ENCODE measurements at regions not wholly inside any gene's neighbourhood (a gene's known extent, or its start where the extent isn't known, plus 50 kb on each side); places are given as distances from the start of the nearest gene placed in this dataset.

DNA sequence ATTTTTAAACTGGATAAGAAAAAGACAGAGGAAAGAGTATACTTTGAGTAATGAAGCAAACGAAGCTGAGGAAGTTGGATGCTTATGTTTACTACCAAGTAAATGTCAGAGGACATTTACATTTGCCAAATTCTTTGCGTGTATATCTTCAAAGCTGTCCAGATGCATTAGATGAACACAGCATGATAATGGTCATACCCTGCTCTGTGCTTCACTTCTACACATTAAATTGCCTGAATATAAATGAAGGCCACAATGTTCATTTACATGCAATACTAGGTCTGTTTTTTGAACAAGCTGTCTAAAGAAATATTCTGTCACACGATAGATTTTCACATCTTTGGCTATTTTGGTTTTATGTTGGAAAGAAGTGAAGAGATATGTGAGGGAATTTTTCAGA is 405.8 kb upstream of the ADAMTS9 start:
- no peak for DNase-seq
- H3K4me1 Mint-ChIP-seq (ENCODE audit: low read depth, unreplicated experiment): no peaks in the 10 kb centered on the region
- H3K9me3 ChIP-seq: no peaks in the 10 kb centered on the region
- H3K36me3 Mint-ChIP-seq (ENCODE audit: insufficient read depth, unreplicated experiment): no peaks in the 10 kb centered on the region
- H3K27me3 ChIP-seq (replicated peaks; ENCODE audit: control insufficient read depth, insufficient read depth, low read length): no peaks in the 10 kb centered on the region
- CTCF ChIA-PET: interaction anchor here (0.7 kb wide), 1 partner anchor 466 kb away, joined by 3 read pairs; no protein-coding TSS in a partner anchor
- no peak overlapping the region for H3K27ac Mint-ChIP-seq (ENCODE audit: unreplicated experiment)
- H3K4me1 ChIP-seq: no peaks in the 10 kb centered on the region
- no peaks in the 10 kb centered on the region for H3K27me3 Mint-ChIP-seq (ENCODE audit: insufficient read depth, unreplicated experiment)
- no TSS peak for BruUV-seq (replicated peaks)
- H3K4me3 ChIP-seq (ENCODE audit: low read depth, low read length): no peak overlapping the region
- intact Hi-C loops (cut with micrococcal nuclease; ENCODE audit: unreplicated experiment): no loop called here
- no peaks in the 10 kb centered on the region for H3K36me3 ChIP-seq (ENCODE audit: control insufficient read depth, insufficient read depth, low read length)
- POLR2A ChIA-PET: no interaction called here
- no peak overlapping the region for H3K4me3 Mint-ChIP-seq (ENCODE audit: unreplicated experiment)
- TF ChIP-seq, protein P1, sequence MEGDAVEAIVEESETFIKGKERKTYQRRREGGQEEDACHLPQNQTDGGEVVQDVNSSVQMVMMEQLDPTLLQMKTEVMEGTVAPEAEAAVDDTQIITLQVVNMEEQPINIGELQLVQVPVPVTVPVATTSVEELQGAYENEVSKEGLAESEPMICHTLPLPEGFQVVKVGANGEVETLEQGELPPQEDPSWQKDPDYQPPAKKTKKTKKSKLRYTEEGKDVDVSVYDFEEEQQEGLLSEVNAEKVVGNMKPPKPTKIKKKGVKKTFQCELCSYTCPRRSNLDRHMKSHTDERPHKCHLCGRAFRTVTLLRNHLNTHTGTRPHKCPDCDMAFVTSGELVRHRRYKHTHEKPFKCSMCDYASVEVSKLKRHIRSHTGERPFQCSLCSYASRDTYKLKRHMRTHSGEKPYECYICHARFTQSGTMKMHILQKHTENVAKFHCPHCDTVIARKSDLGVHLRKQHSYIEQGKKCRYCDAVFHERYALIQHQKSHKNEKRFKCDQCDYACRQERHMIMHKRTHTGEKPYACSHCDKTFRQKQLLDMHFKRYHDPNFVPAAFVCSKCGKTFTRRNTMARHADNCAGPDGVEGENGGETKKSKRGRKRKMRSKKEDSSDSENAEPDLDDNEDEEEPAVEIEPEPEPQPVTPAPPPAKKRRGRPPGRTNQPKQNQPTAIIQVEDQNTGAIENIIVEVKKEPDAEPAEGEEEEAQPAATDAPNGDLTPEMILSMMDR (IDR thresholded peaks at IDR 0.05; ENCODE audit: insufficient read depth in 1 of 2, low read depth in 1 of 2, low read length in 1 of 2, severe bottlenecking in 1 of 2, unreplicated experiment in 1 of 2): no peak
- no peaks in the 10 kb centered on the region for H3K9me3 Mint-ChIP-seq (ENCODE audit: unreplicated experiment)

DNA sequence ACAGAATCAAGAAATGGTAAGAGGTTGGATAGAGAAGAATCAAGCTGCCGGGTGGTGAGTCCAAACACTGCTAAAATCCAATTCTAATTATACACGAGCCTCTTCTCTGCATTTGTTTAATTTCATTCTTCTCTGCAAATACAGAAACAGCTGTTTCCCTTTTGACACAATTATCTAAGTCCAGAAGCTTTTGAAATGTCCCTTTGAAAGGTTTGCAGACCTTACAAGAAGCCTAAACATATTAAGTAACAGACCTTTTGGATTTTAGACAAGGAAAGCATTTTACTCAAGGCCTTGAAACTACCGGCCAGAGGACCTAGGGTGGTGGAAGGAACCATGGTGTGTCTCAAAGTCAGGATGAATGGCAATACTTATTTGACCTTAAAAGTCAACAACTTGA is 403.8 kb upstream of the ADAMTS9 start:
- no peak overlapping the region for H3K27ac Mint-ChIP-seq (ENCODE audit: unreplicated experiment)
- no peak overlapping the region for H3K4me3 Mint-ChIP-seq (ENCODE audit: unreplicated experiment)
- no peak overlapping the region for H3K4me3 ChIP-seq (ENCODE audit: low read depth, low read length)
- intact Hi-C loops (cut with micrococcal nuclease; ENCODE audit: unreplicated experiment): no loop called here
- TF ChIP-seq, protein P1 (IDR thresholded peaks at IDR 0.05; ENCODE audit: insufficient read depth in 1 of 2, low read depth in 1 of 2, low read length in 1 of 2, severe bottlenecking in 1 of 2, unreplicated experiment in 1 of 2): no peak
- H3K27me3 ChIP-seq (replicated peaks; ENCODE audit: control insufficient read depth, insufficient read depth, low read length): no peaks in the 10 kb centered on the region
- POLR2A ChIA-PET: no interaction called here
- no TSS peak for BruUV-seq (replicated peaks)
- no peaks in the 10 kb centered on the region for H3K36me3 Mint-ChIP-seq (ENCODE audit: insufficient read depth, unreplicated experiment)
- no peaks in the 10 kb centered on the region for H3K9me3 Mint-ChIP-seq (ENCODE audit: unreplicated experiment)
- H3K4me1 Mint-ChIP-seq (ENCODE audit: low read depth, unreplicated experiment): no peaks in the 10 kb centered on the region
- no peak for DNase-seq
- H3K36me3 ChIP-seq (ENCODE audit: control insufficient read depth, insufficient read depth, low read length): no peaks in the 10 kb centered on the region
- no peaks in the 10 kb centered on the region for H3K4me1 ChIP-seq
- no peaks in the 10 kb centered on the region for H3K27me3 Mint-ChIP-seq (ENCODE audit: insufficient read depth, unreplicated experiment)
- no peaks in the 10 kb centered on the region for H3K9me3 ChIP-seq
- CTCF ChIA-PET: no interaction called here

DNA sequence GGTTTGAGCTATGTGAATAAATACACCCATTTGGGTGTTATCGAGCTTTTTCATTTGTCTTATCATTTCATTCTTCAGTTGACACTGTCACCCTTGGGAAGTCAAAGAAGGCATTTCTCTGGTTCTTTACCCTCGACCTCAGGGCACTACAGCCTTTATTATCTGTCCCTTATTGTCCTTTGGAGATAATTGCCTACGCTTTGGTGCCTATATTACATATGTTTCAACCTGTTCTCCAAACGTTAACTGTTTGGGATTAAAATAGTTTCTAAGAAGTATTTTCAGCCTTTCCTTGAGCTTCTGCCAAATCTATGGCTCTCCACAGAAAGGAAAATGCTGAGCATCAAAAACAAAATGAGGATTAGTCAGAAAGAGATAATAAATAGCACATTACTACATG is 395.4 kb upstream of the ADAMTS9 start:
- TF ChIP-seq, protein P1 (IDR thresholded peaks at IDR 0.05; ENCODE audit: insufficient read depth in 1 of 2, low read depth in 1 of 2, low read length in 1 of 2, severe bottlenecking in 1 of 2, unreplicated experiment in 1 of 2): no peak
- no peaks in the 10 kb centered on the region for H3K36me3 Mint-ChIP-seq (ENCODE audit: insufficient read depth, unreplicated experiment)
- Histone ChIP-seq H3K4me3 (ENCODE audit: low read depth, low read length) (no peak overlapping the region), H3K27me3 (replicated peaks; ENCODE audit: control insufficient read depth, insufficient read depth, low read length) (no peaks in the 10 kb centered on the region), H3K9me3 (no peaks in the 10 kb centered on the region), H3K36me3 (ENCODE audit: control insufficient read depth, insufficient read depth, low read length) (no peaks in the 10 kb centered on the region), H3K4me1 (peaks cover 2% of the 10 kb centered on the region; the same call in 1 of the 2 replicates)
- H3K4me3 Mint-ChIP-seq (ENCODE audit: unreplicated experiment): no peak overlapping the region
- no peaks in the 10 kb centered on the region for H3K4me1 Mint-ChIP-seq (ENCODE audit: low read depth, unreplicated experiment)
- H3K9me3 Mint-ChIP-seq (ENCODE audit: unreplicated experiment): no peaks in the 10 kb centered on the region
- H3K27ac Mint-ChIP-seq (ENCODE audit: unreplicated experiment): no peak overlapping the region
- ChIA-PET POLR2A (no interaction called here), CTCF (interaction anchor here (0.6 kb wide), 1 partner anchor 509 kb away, joined by 4 read pairs; no protein-coding TSS in a partner anchor)
- intact Hi-C loops (cut with micrococcal nuclease; ENCODE audit: unreplicated experiment): loop anchor here (10.0 kb wide), 2 partner anchors 162 to 398 kb away; partner anchors contain the start of gene ADAMTS9
- BruUV-seq (replicated peaks): no TSS peak
- no peak for DNase-seq
- no peaks in the 10 kb centered on the region for H3K27me3 Mint-ChIP-seq (ENCODE audit: insufficient read depth, unreplicated experiment)

Data from Caco-2 (cell line).